Keratinocyte (primary cell): ENCODE measurements at regions not wholly inside any gene's neighbourhood (a gene's known extent, or its start where the extent isn't known, plus 50 kb on each side); places are given as distances from the start of the nearest gene placed in this dataset.
A peak's percentile ranks its signal among the peaks of the same experiment; 100 is the strongest.

Source experiments
- DNase-seq: peaks from one replicate; pipeline ENCODE4 v3.0.0-alpha.2; 2011; ENCODE audit warnings: low read depth, missing footprints, low spot score
- FAIRE-seq: peaks from 2 replicates; lab custom pipeline; 2011; peaks lifted over from hg19 to GRCh38; lab: Jason Lieb, UNC
- H2AFZ ChIP-seq: 2 replicates; pipeline ENCODE4 v1.6.0; 2012; ENCODE audit warnings: low read length, control low read depth, inconsistent platforms; ENCODE audit not compliant: control insufficient read depth
- H3K27ac ChIP-seq: 2 replicates; pipeline ENCODE4 v1.5.1; 2011; ENCODE audit warnings: low read length; ENCODE audit not compliant: control insufficient read depth, insufficient read depth
- H3K27me3 ChIP-seq: 3 replicates; pipeline ENCODE4 v1.6.0; 2011; ENCODE audit warnings: low read length; ENCODE audit not compliant: control insufficient read depth, insufficient read depth; ENCODE audit errors: extremely low read depth
- H3K36me3 ChIP-seq, 2 experiments: 2 replicates in 1 of 2; 3 replicates in 1 of 2; pipeline ENCODE4 v1.5.1; 2011; ENCODE audit warnings: low read length in 2 of 2, mild to moderate bottlenecking in 1 of 2; ENCODE audit not compliant: control insufficient read depth in 2 of 2, insufficient read depth in 2 of 2; ENCODE audit errors: extremely low read depth in 1 of 2
- H3K4me1 ChIP-seq: 3 replicates; pipeline ENCODE4 v1.5.1; 2011; ENCODE audit warnings: low read length; ENCODE audit not compliant: control insufficient read depth, insufficient read depth; ENCODE audit errors: extremely low read depth
- H3K4me2 ChIP-seq: 3 replicates; pipeline ENCODE4 v1.6.0; 2011; ENCODE audit warnings: low read depth, low read length; ENCODE audit not compliant: control insufficient read depth, insufficient read depth; ENCODE audit errors: extremely low read depth
- H3K4me3 ChIP-seq, 3 experiments: fragments of 200-600 bp in 1 of 3; sonication (generic) in 1 of 3; 2 replicates in 2 of 3; 3 replicates in 1 of 3; pipeline ENCODE4 v1.5.1; 2011 to 2016; ENCODE audit warnings: low read length in 3 of 3, mild to moderate bottlenecking in 3 of 3, control low read depth in 2 of 3, inconsistent platforms in 1 of 3, low read depth in 1 of 3, mixed read lengths in 1 of 3, mixed run types in 1 of 3, moderate library complexity in 1 of 3; ENCODE audit not compliant: control insufficient read depth in 2 of 3, insufficient read depth in 2 of 3; ENCODE audit errors: extremely low read depth in 1 of 3
- H3K79me2 ChIP-seq: 2 replicates; pipeline ENCODE4 v1.6.0; 2012; ENCODE audit warnings: low read length; ENCODE audit not compliant: control insufficient read depth, insufficient read depth
- H3K9ac ChIP-seq: 3 replicates; pipeline ENCODE4 v1.6.0; 2011; ENCODE audit warnings: low read length; ENCODE audit not compliant: control insufficient read depth, insufficient read depth; ENCODE audit errors: extremely low read depth
- H3K9me1 ChIP-seq: 3 replicates; pipeline ENCODE4 v1.6.0; 2011; ENCODE audit warnings: low read length; ENCODE audit not compliant: control insufficient read depth, insufficient read depth; ENCODE audit errors: extremely low read depth
- H3K9me3 ChIP-seq: 2 replicates; pipeline ENCODE4 v1.5.1; 2012; ENCODE audit warnings: low read depth, low read length; ENCODE audit not compliant: control insufficient read depth
- H4K20me1 ChIP-seq: 3 replicates; pipeline ENCODE4 v1.6.0; 2011; ENCODE audit warnings: low read length; ENCODE audit not compliant: control insufficient read depth, insufficient read depth; ENCODE audit errors: extremely low read depth
- CTCF ChIP-seq, 3 experiments: IDR thresholded peaks in 1 of 3; conservative IDR thresholded peaks in 1 of 3; optimal IDR thresholded peaks in 1 of 3; 2 replicates in 2 of 3; 3 replicates in 1 of 3; pipeline versions ENCODE3 to v1.5.1; 2011; ENCODE audit warnings: low read length in 3 of 3, mild to moderate bottlenecking in 3 of 3, moderate library complexity in 2 of 3, control low read depth in 1 of 3, inconsistent platforms in 1 of 3; ENCODE audit not compliant: insufficient read depth in 2 of 3; ENCODE audit errors: extremely low read depth in 1 of 3
- EZH2 ChIP-seq: IDR thresholded peaks from one replicate; pipeline ENCODE4 v1.6.1; 2012; ENCODE audit warnings: inconsistent platforms, mild to moderate bottlenecking, low read length, moderate library complexity
- dilution Hi-C: fragments of 300-500 bp; cut with MboI; formaldehyde crosslinking; loops from one replicate; pipeline ENCODE4 v1.7.0; 2020; ENCODE audit warnings: low sequenced_read_pairs; ENCODE audit not compliant: extremely low pct_ligation_motif_present

DNA sequence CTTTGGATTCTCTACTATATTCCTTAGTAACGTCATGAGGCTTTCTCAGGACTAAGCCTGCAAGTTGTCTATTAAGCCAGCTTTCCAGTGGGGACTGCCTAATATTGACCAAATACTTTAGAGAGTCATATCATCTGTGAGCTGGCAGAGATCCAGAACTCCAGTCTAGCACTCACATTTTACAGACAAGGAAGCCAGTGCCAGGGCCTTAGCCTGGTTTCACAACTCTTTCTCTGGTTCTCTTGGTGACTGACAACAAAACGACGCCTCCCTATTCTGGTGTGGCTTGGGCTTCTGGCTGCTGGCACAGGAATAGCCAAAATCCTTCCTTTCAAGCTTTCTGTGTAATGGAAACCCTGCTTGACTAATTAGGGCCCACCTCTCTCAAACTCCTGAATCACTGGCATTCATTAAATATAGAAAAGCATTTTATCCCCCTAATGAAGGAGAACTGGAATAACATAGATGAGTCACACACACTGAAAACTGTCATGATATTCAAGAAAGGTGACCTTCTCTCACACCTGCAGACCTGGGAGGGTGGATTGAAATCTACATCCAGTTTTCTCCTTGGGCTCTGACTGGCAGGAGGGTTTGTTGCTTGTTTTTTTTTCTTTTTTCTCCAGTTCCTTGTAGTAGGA, 75.2 kb upstream of the UBL3 start:
- H3K4me1 ChIP-seq = peaks cover 44% of the 10 kb centered on the region

DNA sequence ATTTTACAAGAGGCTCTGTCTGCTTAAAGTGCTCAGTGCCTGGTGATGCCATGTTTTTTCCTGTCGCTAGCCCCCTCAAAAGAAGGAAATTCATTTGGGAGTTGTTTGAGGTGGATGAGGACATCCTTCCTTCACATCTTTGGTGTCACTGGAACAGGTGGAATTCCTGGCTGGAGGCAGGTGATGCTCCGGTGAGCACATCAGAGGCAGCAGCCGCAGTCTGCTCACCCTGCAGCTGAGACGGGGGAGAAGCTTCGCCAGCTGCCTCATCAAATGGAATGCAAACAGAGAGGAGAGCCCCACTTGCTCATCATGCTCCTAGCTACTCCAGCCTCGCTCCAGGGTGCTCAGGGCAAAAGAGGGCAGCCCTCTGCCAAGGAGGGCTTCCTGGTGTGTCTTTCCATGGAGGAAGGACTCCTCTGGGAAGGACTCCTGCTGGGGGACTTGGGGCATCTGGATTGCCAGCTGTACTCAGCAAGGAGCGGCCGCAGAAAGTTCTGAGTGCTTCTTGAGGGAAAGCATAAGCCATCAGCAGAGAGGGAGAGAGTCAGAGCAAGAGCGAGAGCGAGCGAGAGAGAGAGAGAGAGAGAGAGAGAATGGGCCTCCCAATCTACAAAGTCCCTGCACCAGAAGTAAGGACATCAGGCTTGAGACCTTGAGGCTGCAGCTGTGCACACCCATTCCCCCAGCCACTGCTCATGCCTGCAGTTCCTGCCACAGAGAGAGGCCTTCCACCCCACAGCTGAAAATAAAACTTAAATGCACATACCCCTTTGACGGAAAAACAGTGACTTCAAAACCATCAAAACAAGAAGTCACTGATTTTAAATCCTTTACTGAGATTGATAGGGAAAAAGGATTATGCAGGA, 74.3 kb upstream of the UBL3 start:
- dilution Hi-C loops = no loop called here
- Histone ChIP-seq H3K9me1 (peaks cover 2% of the 10 kb centered on the region), H3K36me3 (no peaks in the 10 kb centered on the region), H3K27me3 (no peaks in the 10 kb centered on the region), H3K79me2 (no peaks in the 10 kb centered on the region), H4K20me1 (no peaks in the 10 kb centered on the region), H3K27ac (peak overlapping the region; percentile 93), H3K4me3 (no peak overlapping the region), H3K4me2 (peak overlapping the region; percentile 86), H3K9ac (peak overlapping the region; percentile 4), H2AFZ (no peak overlapping the region), H3K4me1 (peaks cover 44% of the 10 kb centered on the region), H3K9me3 (no peaks in the 10 kb centered on the region)
- DNase-seq (no peak), FAIRE-seq (no peak)
- TF ChIP-seq EZH2 (no peak), CTCF (optimal IDR thresholded peaks at IDR 0.05 in 1 of 3, IDR thresholded peaks at IDR 0.05 in 1 of 3, conservative IDR thresholded peaks at IDR 0.05 in 1 of 3; ENCODE audit: extremely low read depth in 1 of 3, insufficient read depth in 2 of 3, low read length in 3 of 3) (peak in 1 of 3 experiments; percentile 0)

More for the DNA sequence above, 75.2 kb upstream of the UBL3 start:
- Histone ChIP-seq H3K79me2 (no peaks in the 10 kb centered on the region), H2AFZ (no peak overlapping the region), H3K9me1 (peaks cover 2% of the 10 kb centered on the region), H3K36me3 (no peaks in the 10 kb centered on the region), H3K27ac (no peak overlapping the region), H3K9me3 (no peaks in the 10 kb centered on the region), H4K20me1 (no peaks in the 10 kb centered on the region), H3K27me3 (no peaks in the 10 kb centered on the region), H3K4me3 (no peak overlapping the region), H3K9ac (no peak overlapping the region), H3K4me2 (no peak overlapping the region)
- TF ChIP-seq EZH2 = no peak
- TF ChIP-seq CTCF (optimal IDR thresholded peaks at IDR 0.05 in 1 of 3, IDR thresholded peaks at IDR 0.05 in 1 of 3, conservative IDR thresholded peaks at IDR 0.05 in 1 of 3; ENCODE audit: extremely low read depth in 1 of 3, insufficient read depth in 2 of 3, low read length in 3 of 3) = no peak
- FAIRE-seq (no peak), DNase-seq (no peak)
- dilution Hi-C loops = no loop called here
